GM10266 (cell line): ENCODE measurements at regions not wholly inside any gene's neighbourhood (a gene's known extent, or its start where the extent isn't known, plus 50 kb on each side); places are given as distances from the start of the nearest gene placed in this dataset.

Experiments
- DNase-seq: peaks from one replicate; pipeline ENCODE4 v3.0.0; 2012; ENCODE audit errors: extremely low spot score
- TF ChIP-seq, protein P1 (sequence below): IDR thresholded peaks from 2 replicates; pipeline ENCODE4 v1.5.1; 2012; ENCODE audit warnings: mild to moderate bottlenecking, low read depth; ENCODE audit not compliant: control insufficient read depth, insufficient read depth; ENCODE audit errors: missing control alignments

GRCh38 chr14:94717808-94718207, 52.1 kb downstream of the GSC start:
- no peak for DNase-seq
- TF ChIP-seq, protein P1, sequence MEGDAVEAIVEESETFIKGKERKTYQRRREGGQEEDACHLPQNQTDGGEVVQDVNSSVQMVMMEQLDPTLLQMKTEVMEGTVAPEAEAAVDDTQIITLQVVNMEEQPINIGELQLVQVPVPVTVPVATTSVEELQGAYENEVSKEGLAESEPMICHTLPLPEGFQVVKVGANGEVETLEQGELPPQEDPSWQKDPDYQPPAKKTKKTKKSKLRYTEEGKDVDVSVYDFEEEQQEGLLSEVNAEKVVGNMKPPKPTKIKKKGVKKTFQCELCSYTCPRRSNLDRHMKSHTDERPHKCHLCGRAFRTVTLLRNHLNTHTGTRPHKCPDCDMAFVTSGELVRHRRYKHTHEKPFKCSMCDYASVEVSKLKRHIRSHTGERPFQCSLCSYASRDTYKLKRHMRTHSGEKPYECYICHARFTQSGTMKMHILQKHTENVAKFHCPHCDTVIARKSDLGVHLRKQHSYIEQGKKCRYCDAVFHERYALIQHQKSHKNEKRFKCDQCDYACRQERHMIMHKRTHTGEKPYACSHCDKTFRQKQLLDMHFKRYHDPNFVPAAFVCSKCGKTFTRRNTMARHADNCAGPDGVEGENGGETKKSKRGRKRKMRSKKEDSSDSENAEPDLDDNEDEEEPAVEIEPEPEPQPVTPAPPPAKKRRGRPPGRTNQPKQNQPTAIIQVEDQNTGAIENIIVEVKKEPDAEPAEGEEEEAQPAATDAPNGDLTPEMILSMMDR, result no peak

DNA sequence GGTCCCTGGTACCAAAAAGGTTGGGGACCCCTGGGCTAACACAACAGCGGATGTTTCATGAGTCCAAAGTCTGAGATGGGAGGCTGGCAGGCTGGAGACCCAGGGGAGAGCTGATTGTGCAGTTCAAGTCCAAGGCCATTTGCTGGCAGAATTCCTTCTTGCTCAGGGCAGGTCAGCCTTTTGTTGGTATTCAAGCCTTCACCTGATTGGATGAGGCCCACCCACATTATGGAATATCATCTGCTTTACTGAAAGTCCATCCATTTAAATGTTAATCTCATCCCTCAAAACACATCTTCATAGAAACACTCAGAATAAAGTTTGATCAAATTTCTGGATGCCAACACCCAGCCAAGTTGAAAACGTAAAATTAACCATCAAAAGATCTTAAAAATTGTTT, 52.9 kb downstream of the GSC start:
- DNase-seq, result no peak
- TF ChIP-seq, protein P1, result no peak

DNA sequence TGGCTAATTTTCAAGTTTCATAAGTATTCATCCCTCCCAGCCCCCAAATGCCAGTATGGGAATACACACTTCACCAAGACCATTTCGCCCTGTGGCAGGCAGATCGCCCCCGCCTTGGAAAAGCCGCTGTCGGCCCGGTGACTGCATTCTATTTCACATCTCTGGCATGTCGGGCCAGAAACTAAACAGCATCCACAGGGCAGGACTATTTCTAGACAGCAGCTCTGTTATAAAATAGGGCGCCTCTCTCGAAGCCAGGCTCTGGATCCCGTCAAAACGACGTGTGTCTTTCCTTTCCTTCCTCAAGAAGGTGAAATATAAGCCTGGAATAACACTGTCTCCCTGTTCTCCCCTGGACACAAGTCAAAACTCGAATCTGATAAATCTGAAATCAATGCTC, 56.8 kb downstream of the GSC start:
- no peak for DNase-seq
- TF ChIP-seq, protein P1, result no peak

- no peak for DNase-seq
- TF ChIP-seq, protein P1, result no peak
These were observed 59.2 kb downstream of the GSC start for GRCh38 chr14:94710731-94711130.

DNA sequence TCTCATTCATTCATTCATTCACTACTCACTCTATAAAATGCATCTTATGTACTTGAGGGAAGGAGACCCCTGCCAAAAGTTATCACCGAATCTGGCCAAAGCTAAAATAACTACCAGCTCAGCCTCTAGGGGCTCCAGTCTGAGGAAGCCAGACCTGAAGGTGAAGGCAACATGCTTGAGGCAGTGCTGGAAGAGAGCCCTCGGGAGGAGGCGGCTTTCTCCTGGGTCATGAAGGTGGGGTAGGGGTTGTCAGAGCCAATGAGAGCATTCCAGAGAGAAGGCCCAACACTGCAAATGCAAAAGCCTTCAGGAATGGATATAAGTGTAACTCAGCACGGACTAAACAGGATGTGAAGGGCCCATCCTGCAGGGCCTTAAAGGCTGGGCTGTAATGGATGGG, 62.4 kb downstream of the GSC start:
- DNase-seq, result no peak
- TF ChIP-seq, protein P1, result peak; percentile 4

DNA sequence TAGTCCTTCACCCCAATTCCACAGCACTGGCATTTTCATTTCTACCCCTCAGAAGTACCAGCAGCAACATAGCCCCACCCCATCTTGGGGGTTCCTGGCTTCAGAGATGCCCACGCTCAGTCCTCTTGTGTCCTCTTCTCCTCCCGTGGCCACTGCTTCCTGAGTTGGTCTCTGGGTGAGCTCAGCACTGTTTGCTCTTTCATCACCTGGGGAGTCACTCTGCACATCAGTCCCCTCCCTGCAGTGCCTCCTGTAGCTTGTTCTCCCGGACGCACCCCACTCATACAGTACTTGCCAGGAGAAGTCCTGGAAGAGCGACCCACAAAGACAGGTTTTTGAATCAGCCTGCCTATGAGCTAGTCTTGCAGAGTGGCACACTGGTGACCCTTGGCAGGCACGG, 63.8 kb downstream of the GSC start:
- DNase-seq, result no peak
- TF ChIP-seq, protein P1, result no peak

GRCh38 chr14:94702629-94703028, 67.3 kb downstream of the GSC start:
- TF ChIP-seq, protein P1, result no peak
- DNase-seq, result no peak

GRCh38 chr14:94701861-94702370, 68.0 kb downstream of the GSC start:
- no peak for DNase-seq
- TF ChIP-seq, protein P1, result no peak
